Prostate gland (tissue), 2 donors: ENCODE measurements at regions not wholly inside any gene's neighbourhood (a gene's known extent, or its start where the extent isn't known, plus 50 kb on each side); places are given as distances from the start of the nearest gene placed in this dataset.

Experiments
- CTCF ChIP-seq, 4 experiments: fragments of 200-600 bp in 2 of 4; fragments of 450-650 bp in 2 of 4; sonication (generic) in 2 of 4; IDR thresholded peaks; 1 replicate in 3 of 4; 2 replicates in 1 of 4; pipeline ENCODE4 v1.5.1; 2016 to 2019; ENCODE audit warnings: antibody characterized with exemption in 4 of 4, mild to moderate bottlenecking in 2 of 4, moderate library complexity in 2 of 4
- POLR2AphosphoS5 ChIP-seq: sonication (generic); formaldehyde crosslinking; IDR thresholded peaks from one replicate; pipeline ENCODE4 v1.6.1; 2017; ENCODE audit warnings: antibody characterized with exemption

GRCh38 chr11:81825346-81825745, 908.3 kb downstream of the FAM181B start:
- TF ChIP-seq CTCF (IDR thresholded peaks at IDR 0.05) (no peak), POLR2AphosphoS5 (no peak)
